ENCODE measurements at regions not wholly inside any gene's neighbourhood (a gene's known extent, or its start where the extent isn't known, plus 50 kb on each side); places are given as distances from the start of the nearest gene placed in this dataset.

- H3K9me3 Mint-ChIP-seq: peaks cover 3% of the 10 kb centered on the region
- no peak for DNase-seq (ENCODE audit: low spot score)
These were observed 233.4 kb upstream of the NLRP1 start for GRCh38 chr17:5817475-5818395.

GRCh38 chr17:5819396-5819795 is 235.1 kb upstream of the NLRP1 start:
- DNase-seq (ENCODE audit: low spot score): no peak
- Histone ChIP-seq H3K4me3 (no peak overlapping the region), H3K79me2 (ENCODE audit: low read depth) (no peaks in the 10 kb centered on the region), H3K4me1 (no peaks in the 10 kb centered on the region), H2AFZ (replicated peaks) (no peak overlapping the region), H3K27me3 (no peaks in the 10 kb centered on the region), H4K20me1 (ENCODE audit: low read depth) (no peaks in the 10 kb centered on the region), H3K9ac (no peak overlapping the region), H3F3A (ENCODE audit: low read depth) (no peaks in the 10 kb centered on the region), H3K4me2 (no peak overlapping the region), H3K9me3 (ENCODE audit: low read depth) (no peaks in the 10 kb centered on the region), H3K27ac (no peak overlapping the region), H3K36me3 (no peaks in the 10 kb centered on the region)
- no peaks in the 10 kb centered on the region for H3K9me3 Mint-ChIP-seq
- H3K36me3 Mint-ChIP-seq: no peaks in the 10 kb centered on the region
- H3K4me3 Mint-ChIP-seq: no peak overlapping the region
- peaks cover 8% of the 10 kb centered on the region for H3K27me3 Mint-ChIP-seq (ENCODE audit: insufficient read depth, low read depth)
- peak overlapping the region; percentile 7 for H3K27ac Mint-ChIP-seq
- H3K4me1 Mint-ChIP-seq: peaks cover 22% of the 10 kb centered on the region
- TF ChIP-seq EZH2 (IDR thresholded peaks at IDR 0.05): no peak
- no peak for TF ChIP-seq EZH2phosphoT487 (IDR thresholded peaks at IDR 0.05)
- no peak for TF ChIP-seq CTCF (IDR thresholded peaks at IDR 0.05)

More at GRCh38 chr17:5817475-5818395, 233.4 kb upstream of the NLRP1 start:
- peaks cover 8% of the 10 kb centered on the region for H3F3A ChIP-seq (ENCODE audit: low read depth)
- H4K20me1 ChIP-seq (ENCODE audit: low read depth): no peaks in the 10 kb centered on the region
- H3K27ac ChIP-seq: no peak overlapping the region
- no peak for TF ChIP-seq EZH2phosphoT487 (IDR thresholded peaks at IDR 0.05)
- no peak for TF ChIP-seq CTCF (IDR thresholded peaks at IDR 0.05)
- no peak for TF ChIP-seq EZH2 (IDR thresholded peaks at IDR 0.05)
- Mint-ChIP-seq H3K4me3 (no peak overlapping the region), H3K4me1 (peaks cover 28% of the 10 kb centered on the region), H3K27me3 (ENCODE audit: insufficient read depth, low read depth) (peaks cover 10% of the 10 kb centered on the region), H3K36me3 (no peaks in the 10 kb centered on the region), H3K27ac (peak overlapping the region; percentile 23)
- peaks cover 9% of the 10 kb centered on the region for H3K4me1 ChIP-seq
- H3K4me2 ChIP-seq: no peak overlapping the region
- H3K9me3 ChIP-seq (ENCODE audit: low read depth): no peaks in the 10 kb centered on the region
- no peak overlapping the region for H3K4me3 ChIP-seq
- no peak overlapping the region for H2AFZ ChIP-seq (replicated peaks)
- no peaks in the 10 kb centered on the region for H3K36me3 ChIP-seq
- no peak overlapping the region for H3K9ac ChIP-seq
- H3K27me3 ChIP-seq: no peaks in the 10 kb centered on the region
- H3K79me2 ChIP-seq (ENCODE audit: low read depth): no peaks in the 10 kb centered on the region

- Histone ChIP-seq H3K4me3 (no peak overlapping the region), H3F3A (ENCODE audit: low read depth) (no peaks in the 10 kb centered on the region)
These were observed 235.8 kb upstream of the NLRP1 start for GRCh38 chr17:5819921-5820685.

More at GRCh38 chr17:5819921-5820685, 235.8 kb upstream of the NLRP1 start:
- Mint-ChIP-seq H3K4me3 (no peak overlapping the region), H3K4me1 (peaks cover 22% of the 10 kb centered on the region), H3K36me3 (no peaks in the 10 kb centered on the region), H3K27ac (peak overlapping the region; percentile 57), H3K9me3 (no peaks in the 10 kb centered on the region), H3K27me3 (ENCODE audit: insufficient read depth, low read depth) (peaks cover 11% of the 10 kb centered on the region)
- no peak for DNase-seq (ENCODE audit: low spot score)
- no peak overlapping the region for H2AFZ ChIP-seq (replicated peaks)
- no peak overlapping the region for H3K27ac ChIP-seq
- no peak for TF ChIP-seq EZH2phosphoT487 (IDR thresholded peaks at IDR 0.05)
- no peak for TF ChIP-seq CTCF (IDR thresholded peaks at IDR 0.05)
- TF ChIP-seq EZH2 (IDR thresholded peaks at IDR 0.05): no peak
- no peak overlapping the region for H3K9ac ChIP-seq
- no peaks in the 10 kb centered on the region for H3K79me2 ChIP-seq (ENCODE audit: low read depth)
- no peaks in the 10 kb centered on the region for H3K4me1 ChIP-seq
- no peaks in the 10 kb centered on the region for H3K36me3 ChIP-seq
- no peaks in the 10 kb centered on the region for H3K9me3 ChIP-seq (ENCODE audit: low read depth)
- no peak overlapping the region for H3K4me2 ChIP-seq
- H3K27me3 ChIP-seq: no peaks in the 10 kb centered on the region
- H4K20me1 ChIP-seq (ENCODE audit: low read depth): no peaks in the 10 kb centered on the region
